ENCODE measurements at regions not wholly inside any gene's neighbourhood (a gene's known extent, or its start where the extent isn't known, plus 50 kb on each side); places are given as distances from the start of the nearest gene placed in this dataset.
"Not testable (repeated sequence)": the region's sequence is repeated elsewhere in the genome, so short reads cannot be mapped to it uniquely, and the experiment has no call there.

GRCh38 chr9:96107436-96107835 is 194.5 kb downstream of the HSD17B3 start:
- Mint-ChIP-seq H3K27me3 (peaks cover 4% of the 10 kb centered on the region), H3K4me1 (ENCODE audit: low read depth) (no peaks in the 10 kb centered on the region), H3K4me3 (no peak overlapping the region), H3K9me3 (ENCODE audit: low read depth) (peaks cover 16% of the 10 kb centered on the region), H3K27ac (no peak overlapping the region), H3K36me3 (peaks cover 14% of the 10 kb centered on the region)

GRCh38 chr9:96100385-96101300 is 201.3 kb downstream of the HSD17B3 start:
- Mint-ChIP-seq H3K27ac (no peak overlapping the region), H3K9me3 (ENCODE audit: low read depth) (peaks cover 17% of the 10 kb centered on the region), H3K27me3 (no peaks in the 10 kb centered on the region), H3K4me3 (no peak overlapping the region), H3K4me1 (ENCODE audit: low read depth) (peaks cover 18% of the 10 kb centered on the region), H3K36me3 (peaks cover 9% of the 10 kb centered on the region)

GRCh38 chr9:96090630-96091029 is 211.3 kb downstream of the HSD17B3 start:
- not testable (repeated sequence) for H3K9me3 Mint-ChIP-seq (ENCODE audit: low read depth); H3K36me3 Mint-ChIP-seq; H3K27ac Mint-ChIP-seq; H3K4me1 Mint-ChIP-seq (ENCODE audit: low read depth); H3K27me3 Mint-ChIP-seq; H3K4me3 Mint-ChIP-seq

- Mint-ChIP-seq H3K36me3 (no peaks in the 10 kb centered on the region), H3K27me3 (peaks cover 2% of the 10 kb centered on the region), H3K4me1 (ENCODE audit: low read depth) (no peaks in the 10 kb centered on the region), H3K4me3 (no peak overlapping the region), H3K9me3 (ENCODE audit: low read depth) (no peaks in the 10 kb centered on the region), H3K27ac (no peak overlapping the region)
Measured at GRCh38 chr9:96089452-96090085, 212.4 kb downstream of the HSD17B3 start.

- Mint-ChIP-seq H3K27me3 (peaks cover 2% of the 10 kb centered on the region), H3K9me3 (ENCODE audit: low read depth) (no peaks in the 10 kb centered on the region), H3K27ac (no peak overlapping the region), H3K4me3 (no peak overlapping the region), H3K36me3 (no peaks in the 10 kb centered on the region), H3K4me1 (ENCODE audit: low read depth) (no peaks in the 10 kb centered on the region)
Measured at GRCh38 chr9:96088510-96088909, 213.0 kb downstream of the ERCC6L2 start.

- no peaks in the 10 kb centered on the region for H3K9me3 Mint-ChIP-seq (ENCODE audit: low read depth)
- H3K4me3 Mint-ChIP-seq = no peak overlapping the region
- H3K27me3 Mint-ChIP-seq = peaks cover 2% of the 10 kb centered on the region
- H3K4me1 Mint-ChIP-seq (ENCODE audit: low read depth) = no peaks in the 10 kb centered on the region
- H3K27ac Mint-ChIP-seq = no peak overlapping the region
- no peaks in the 10 kb centered on the region for H3K36me3 Mint-ChIP-seq
Measured at GRCh38 chr9:96087669-96088299, 212.3 kb downstream of the ERCC6L2 start.

GRCh38 chr9:96086936-96087571 is 211.6 kb downstream of the ERCC6L2 start:
- Mint-ChIP-seq H3K9me3 (ENCODE audit: low read depth) (no peaks in the 10 kb centered on the region), H3K36me3 (no peaks in the 10 kb centered on the region), H3K4me3 (no peak overlapping the region), H3K4me1 (ENCODE audit: low read depth) (no peaks in the 10 kb centered on the region), H3K27me3 (peaks cover 3% of the 10 kb centered on the region), H3K27ac (no peak overlapping the region)

GRCh38 chr9:96085491-96086143 is 210.1 kb downstream of the ERCC6L2 start:
- no peak overlapping the region for H3K4me3 Mint-ChIP-seq
- H3K27ac Mint-ChIP-seq = no peak overlapping the region
- H3K36me3 Mint-ChIP-seq = no peaks in the 10 kb centered on the region
- no peaks in the 10 kb centered on the region for H3K9me3 Mint-ChIP-seq (ENCODE audit: low read depth)
- peaks cover 3% of the 10 kb centered on the region for H3K27me3 Mint-ChIP-seq
- no peaks in the 10 kb centered on the region for H3K4me1 Mint-ChIP-seq (ENCODE audit: low read depth)

GRCh38 chr9:96084331-96084734 is 208.8 kb downstream of the ERCC6L2 start:
- H3K27ac Mint-ChIP-seq = no peak overlapping the region
- peaks cover 3% of the 10 kb centered on the region for H3K27me3 Mint-ChIP-seq
- H3K36me3 Mint-ChIP-seq = no peaks in the 10 kb centered on the region
- H3K4me3 Mint-ChIP-seq = no peak overlapping the region
- H3K9me3 Mint-ChIP-seq (ENCODE audit: low read depth) = no peaks in the 10 kb centered on the region
- no peaks in the 10 kb centered on the region for H3K4me1 Mint-ChIP-seq (ENCODE audit: low read depth)

- no peak overlapping the region for H3K4me3 Mint-ChIP-seq
- peaks cover 2% of the 10 kb centered on the region for H3K27me3 Mint-ChIP-seq
- H3K9me3 Mint-ChIP-seq (ENCODE audit: low read depth) = no peaks in the 10 kb centered on the region
- H3K4me1 Mint-ChIP-seq (ENCODE audit: low read depth) = no peaks in the 10 kb centered on the region
- H3K36me3 Mint-ChIP-seq = no peaks in the 10 kb centered on the region
- no peak overlapping the region for H3K27ac Mint-ChIP-seq
Measured at GRCh38 chr9:96082516-96083232, 207.2 kb downstream of the ERCC6L2 start.

- H3K4me1 Mint-ChIP-seq (ENCODE audit: low read depth) = no peaks in the 10 kb centered on the region
- H3K36me3 Mint-ChIP-seq = no peaks in the 10 kb centered on the region
- peaks cover 1% of the 10 kb centered on the region for H3K27me3 Mint-ChIP-seq
- H3K9me3 Mint-ChIP-seq (ENCODE audit: low read depth) = no peaks in the 10 kb centered on the region
- H3K4me3 Mint-ChIP-seq = no peak overlapping the region
- no peak overlapping the region for H3K27ac Mint-ChIP-seq
Measured at GRCh38 chr9:96080364-96080763, 204.9 kb downstream of the ERCC6L2 start.

- Mint-ChIP-seq H3K9me3 (ENCODE audit: low read depth) (no peaks in the 10 kb centered on the region), H3K27ac (no peak overlapping the region), H3K4me3 (no peak overlapping the region), H3K27me3 (peaks cover 1% of the 10 kb centered on the region), H3K4me1 (ENCODE audit: low read depth) (no peaks in the 10 kb centered on the region), H3K36me3 (no peaks in the 10 kb centered on the region)
Measured at GRCh38 chr9:96079779-96080178, 204.3 kb downstream of the ERCC6L2 start.

GRCh38 chr9:96078897-96079490 is 203.5 kb downstream of the ERCC6L2 start:
- Mint-ChIP-seq H3K4me1 (ENCODE audit: low read depth) (no peaks in the 10 kb centered on the region), H3K36me3 (no peaks in the 10 kb centered on the region), H3K27me3 (peaks cover 1% of the 10 kb centered on the region), H3K9me3 (ENCODE audit: low read depth) (no peaks in the 10 kb centered on the region), H3K27ac (no peak overlapping the region), H3K4me3 (no peak overlapping the region)

GRCh38 chr9:96075757-96076156 is 200.3 kb downstream of the ERCC6L2 start:
- H3K27ac Mint-ChIP-seq = no peak overlapping the region
- no peaks in the 10 kb centered on the region for H3K4me1 Mint-ChIP-seq (ENCODE audit: low read depth)
- H3K9me3 Mint-ChIP-seq (ENCODE audit: low read depth) = no peaks in the 10 kb centered on the region
- H3K4me3 Mint-ChIP-seq = no peak overlapping the region
- no peaks in the 10 kb centered on the region for H3K36me3 Mint-ChIP-seq
- no peaks in the 10 kb centered on the region for H3K27me3 Mint-ChIP-seq
